ENCODE measurements at regions not wholly inside any gene's neighbourhood (a gene's known extent, or its start where the extent isn't known, plus 50 kb on each side); places are given as distances from the start of the nearest gene placed in this dataset.

DNA sequence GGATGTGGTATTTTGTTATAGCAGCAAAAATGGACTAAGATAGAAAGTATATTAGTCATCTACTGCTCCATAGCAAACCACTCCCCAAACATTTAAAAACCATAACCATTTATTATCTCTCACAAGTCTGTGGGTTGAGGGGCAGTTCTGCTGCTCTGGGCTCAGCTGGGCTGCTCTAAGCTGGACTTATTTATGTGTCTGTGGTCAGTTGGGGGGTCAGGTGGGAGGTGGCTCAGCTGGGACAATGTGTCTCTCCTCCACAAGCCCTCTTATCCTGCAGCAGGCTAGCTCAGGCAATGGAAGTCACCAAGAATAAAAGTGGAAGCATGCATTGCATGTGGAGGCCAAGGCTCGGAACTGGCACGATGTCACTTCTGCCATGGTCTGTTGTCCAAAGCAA is 226.1 kb upstream of the N4BP1 start:
- no peak for DNase-seq (ENCODE audit: low read depth in 2 of 2)

DNA sequence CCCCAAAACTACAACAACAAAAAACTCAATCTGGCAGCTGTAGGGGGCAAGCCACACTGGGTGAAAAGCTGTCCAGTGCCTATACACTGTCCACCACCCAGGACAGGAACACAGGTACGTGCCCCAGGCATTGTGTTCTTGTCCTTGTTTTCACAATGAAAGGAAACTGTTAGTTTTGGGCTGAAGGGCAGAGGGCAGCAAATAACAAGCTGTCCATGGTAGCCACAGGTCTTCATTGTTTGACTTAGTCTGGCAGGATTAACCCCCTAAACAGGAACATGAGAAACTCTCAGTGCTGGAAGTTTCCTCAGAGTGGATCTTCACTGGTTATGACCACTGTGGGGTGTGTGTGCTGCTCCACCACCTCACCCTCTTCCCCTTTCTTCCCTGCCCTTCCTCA is 224.6 kb upstream of the N4BP1 start:
- no peak for DNase-seq (ENCODE audit: low read depth in 2 of 2)

DNA sequence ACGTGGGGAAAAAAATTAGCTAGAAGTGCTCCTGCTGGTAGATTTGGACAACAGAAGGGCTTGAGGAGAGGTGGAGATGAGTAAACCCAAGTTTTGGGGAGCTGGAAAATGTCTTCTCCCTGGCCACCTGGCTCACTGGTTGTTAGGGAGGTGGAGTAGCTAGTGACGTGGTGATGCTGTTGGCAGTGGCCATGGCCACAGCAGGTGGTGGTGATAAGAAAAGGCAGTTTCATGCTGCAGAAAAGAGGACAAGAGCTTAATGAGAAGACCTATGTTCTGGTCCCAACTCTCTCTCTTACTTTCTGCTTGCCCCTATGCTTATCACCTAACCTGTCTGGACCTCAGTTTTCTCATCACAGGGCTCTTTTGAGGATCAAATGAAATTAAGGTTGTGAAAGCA is 223.5 kb upstream of the N4BP1 start:
- no peak for DNase-seq (ENCODE audit: low read depth in 2 of 2)

DNA sequence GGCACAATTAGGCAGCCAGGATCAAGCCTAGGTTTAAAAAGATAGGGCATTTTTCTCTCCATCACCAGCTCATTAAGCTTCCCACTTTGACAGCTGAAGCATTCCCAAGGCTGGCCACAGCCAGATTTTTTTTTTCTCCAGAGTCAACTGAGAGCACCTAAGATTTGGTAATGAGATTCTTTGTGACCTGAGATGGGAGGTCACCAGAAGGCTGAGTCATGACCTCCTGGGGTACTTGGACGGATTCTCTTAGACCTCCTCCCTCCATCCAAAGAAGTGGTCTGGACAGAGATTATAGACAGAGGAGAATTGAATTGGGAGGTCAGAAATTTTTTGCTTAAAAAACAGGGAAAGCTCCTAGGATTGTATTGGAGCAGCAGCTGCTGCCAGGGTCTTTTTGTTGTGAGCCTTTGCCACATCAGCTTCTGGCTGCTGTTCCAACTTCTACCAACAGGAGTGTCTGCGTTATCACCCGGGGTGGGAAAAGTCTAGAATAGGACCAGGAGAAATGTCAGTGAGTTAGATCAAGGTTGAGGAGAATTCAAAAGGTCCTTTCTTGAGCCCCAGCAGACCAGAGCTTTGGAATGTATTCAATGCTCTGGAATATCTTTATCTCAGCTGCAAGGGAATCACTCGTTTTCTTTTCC is 221.2 kb upstream of the N4BP1 start:
- no peak for DNase-seq (ENCODE audit: low read depth in 2 of 2)

DNA sequence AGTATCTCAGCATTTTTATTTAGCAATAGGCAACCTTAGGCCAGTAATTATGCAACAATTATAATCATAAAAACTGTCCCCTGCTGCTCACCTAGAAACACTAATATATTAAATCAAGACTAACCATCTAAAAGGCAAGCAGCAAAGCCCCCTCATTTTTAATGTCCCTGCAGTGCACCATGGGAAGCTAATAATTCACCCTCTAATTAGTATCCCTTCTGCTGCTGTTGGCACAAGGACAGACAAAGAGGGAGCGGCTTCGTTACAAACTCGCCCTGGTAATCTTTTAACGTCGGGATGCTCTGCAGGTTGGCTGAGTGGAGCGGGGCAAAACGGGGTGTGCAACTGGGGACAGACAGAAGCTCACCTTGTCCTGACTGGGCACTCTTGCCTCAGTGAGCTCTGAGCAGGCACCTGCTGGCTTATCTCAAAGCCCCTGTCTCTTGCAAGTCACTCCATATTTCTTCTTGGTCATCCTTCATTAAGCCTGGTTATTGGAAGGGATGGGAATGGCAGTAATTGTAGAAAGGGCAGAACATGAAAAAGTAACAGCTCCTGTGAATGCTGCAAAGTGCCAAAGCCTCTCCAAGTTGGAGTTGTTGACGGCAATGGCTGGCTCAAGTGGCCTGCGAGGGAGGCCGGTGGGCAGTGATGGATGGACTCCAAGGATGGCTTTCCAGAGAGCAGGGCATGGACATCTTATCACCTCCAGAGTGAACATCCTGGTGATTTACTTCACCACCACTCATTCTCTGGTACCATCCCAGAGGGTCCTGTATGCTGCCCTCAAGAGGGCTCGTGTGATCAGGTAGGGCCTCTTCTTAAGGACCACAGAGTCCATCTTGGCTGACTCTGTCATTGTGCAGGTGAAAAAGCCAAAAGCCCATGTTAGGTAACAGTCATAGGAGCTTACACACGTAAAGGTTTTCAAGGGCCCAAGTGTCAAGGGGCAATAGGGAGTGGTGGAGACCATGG is 219.6 kb upstream of the N4BP1 start:
- no peak for DNase-seq (ENCODE audit: low read depth in 2 of 2)

DNA sequence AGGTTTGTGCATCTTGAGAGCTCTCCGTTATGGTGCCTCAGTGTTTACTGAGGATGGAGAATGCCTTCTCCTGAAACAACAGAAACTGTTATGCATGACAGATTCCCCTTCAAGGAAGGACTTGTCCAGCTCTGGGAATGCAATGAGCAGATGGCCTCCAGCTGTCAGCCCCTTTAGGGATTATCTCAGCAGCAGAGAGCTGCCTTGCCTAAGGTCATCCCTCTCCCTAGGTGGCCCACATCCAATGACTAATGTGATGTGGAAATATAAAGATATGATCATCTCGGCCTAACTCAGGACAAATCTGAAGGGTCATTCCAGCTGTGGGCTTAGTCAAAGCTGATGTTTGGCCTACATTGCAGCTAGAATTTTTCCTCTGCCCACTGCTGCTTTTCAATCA is 214.3 kb upstream of the N4BP1 start:
- no peak for DNase-seq (ENCODE audit: low read depth in 2 of 2)

DNA sequence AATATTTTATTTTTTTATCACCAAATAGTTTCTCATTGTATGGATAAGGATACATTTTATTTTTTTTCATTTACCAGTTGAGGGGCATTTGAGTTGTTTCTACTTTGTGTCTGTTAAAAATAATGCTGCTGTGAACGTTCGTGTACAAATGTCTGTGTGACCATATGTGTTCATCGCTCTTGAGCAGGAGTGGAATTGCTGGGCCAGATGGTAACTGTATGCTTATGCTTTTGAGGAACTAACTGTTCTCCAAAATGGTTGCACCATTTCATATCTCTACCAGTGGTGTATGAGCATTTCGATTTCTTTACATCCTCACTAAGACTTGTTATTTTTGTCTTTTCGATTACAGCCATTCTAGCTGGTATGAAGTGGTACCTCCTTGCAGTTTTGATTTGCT is 212.5 kb upstream of the N4BP1 start:
- DNase-seq (ENCODE audit: low read depth in 2 of 2) = no peak

DNA sequence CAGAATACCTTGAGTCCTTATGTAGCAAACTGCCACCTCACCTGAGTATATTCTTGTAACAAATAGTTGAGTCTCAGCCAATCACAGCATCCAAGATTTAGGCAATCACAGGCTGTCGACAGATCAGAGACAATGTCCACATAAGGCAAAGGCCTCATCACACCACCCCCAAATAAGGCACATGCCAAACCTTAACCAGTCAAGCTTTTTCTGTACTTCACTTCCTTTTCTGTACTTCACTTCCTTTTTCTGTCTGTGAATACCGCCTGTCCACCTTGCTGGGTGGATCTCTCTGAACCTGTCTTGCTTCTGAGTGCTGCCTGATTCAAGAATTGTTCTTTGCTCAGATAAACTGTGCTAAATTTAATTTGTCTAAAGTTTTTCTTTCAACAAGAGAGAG is 210.4 kb upstream of the N4BP1 start:
- DNase-seq (ENCODE audit: low read depth in 2 of 2) = no peak

DNA sequence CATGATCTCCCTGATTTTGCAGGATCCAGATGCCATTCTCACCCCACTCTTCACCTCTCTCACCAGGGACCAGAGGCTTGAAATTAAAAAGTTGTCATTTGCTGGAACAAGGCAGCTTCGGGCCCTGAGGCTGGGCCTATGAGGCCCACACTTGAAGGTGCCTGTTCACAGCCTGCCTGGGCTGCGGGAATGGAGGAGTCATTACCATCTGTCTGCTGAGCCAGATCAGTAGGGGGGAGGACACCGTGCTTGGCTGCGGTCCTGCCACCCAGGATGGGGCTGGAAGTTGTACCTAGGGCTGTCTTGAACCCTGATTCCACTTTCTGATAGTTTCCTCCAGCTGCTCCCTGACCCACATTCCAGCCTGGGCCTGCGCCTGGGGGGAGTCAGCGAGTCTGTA is 208.3 kb upstream of the N4BP1 start:
- DNase-seq (ENCODE audit: low read depth in 2 of 2) = no peak

DNA sequence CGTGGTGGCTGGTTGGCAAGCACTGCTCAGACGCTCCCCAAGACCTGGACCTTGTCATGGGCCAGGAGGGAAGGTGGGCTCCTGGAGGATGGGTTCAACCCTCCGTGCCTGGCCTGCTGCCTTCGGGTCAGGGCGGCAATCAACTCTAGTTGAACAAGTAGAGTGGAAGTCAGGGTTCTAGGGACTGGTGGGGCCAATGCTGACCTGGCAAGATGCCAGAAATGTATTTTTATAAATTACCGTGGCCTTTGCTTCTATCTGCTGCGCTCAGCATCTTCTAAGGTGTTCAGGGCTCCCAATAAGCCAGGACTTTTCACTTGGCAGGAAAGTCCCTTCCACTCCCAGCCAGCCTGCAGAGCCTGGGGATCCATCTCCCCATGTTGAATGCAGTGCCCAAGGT is 207.1 kb upstream of the N4BP1 start:
- no peak for DNase-seq (ENCODE audit: low read depth in 2 of 2)

DNA sequence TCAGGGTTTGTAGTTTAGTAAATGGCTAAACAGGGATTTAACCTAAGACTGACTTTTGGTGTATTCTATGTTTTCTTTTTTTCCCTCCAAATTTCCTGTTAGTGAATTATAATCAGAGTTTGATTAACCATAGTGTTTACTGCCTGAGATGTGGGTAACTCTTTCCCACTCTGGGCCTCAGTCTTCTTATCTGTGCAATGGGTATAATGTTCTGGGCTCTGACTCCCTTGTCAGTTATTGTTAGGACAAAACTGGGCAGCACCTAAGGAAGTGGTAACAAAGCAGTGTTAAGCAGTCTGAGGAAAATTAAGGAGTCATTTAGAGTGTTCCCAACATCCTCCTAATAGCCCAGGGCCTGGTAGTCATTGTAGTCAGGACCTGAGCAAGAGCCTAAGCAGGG is 206.4 kb upstream of the N4BP1 start:
- DNase-seq (ENCODE audit: low read depth in 2 of 2) = no peak

DNA sequence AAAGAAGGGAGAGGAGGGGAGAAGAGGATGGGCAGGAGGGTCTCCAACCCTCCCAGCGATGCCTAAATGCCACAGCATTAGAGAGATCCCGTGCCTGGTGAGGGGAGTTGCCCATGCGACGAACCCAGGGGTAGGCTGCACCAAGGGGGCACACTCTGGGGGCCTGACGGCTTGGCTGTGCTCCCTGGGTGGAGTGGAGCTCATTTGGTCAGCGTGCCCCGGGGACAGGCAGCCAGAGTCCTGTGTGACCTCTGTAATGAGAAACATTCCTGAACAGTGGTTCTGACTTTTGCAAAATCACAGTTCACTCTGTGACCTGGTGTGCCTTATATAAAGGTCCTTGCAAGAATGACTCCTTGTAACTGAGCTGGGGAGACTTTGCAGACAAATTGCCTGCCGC is 205.0 kb upstream of the N4BP1 start:
- DNase-seq (ENCODE audit: low read depth in 2 of 2) = no peak

DNA sequence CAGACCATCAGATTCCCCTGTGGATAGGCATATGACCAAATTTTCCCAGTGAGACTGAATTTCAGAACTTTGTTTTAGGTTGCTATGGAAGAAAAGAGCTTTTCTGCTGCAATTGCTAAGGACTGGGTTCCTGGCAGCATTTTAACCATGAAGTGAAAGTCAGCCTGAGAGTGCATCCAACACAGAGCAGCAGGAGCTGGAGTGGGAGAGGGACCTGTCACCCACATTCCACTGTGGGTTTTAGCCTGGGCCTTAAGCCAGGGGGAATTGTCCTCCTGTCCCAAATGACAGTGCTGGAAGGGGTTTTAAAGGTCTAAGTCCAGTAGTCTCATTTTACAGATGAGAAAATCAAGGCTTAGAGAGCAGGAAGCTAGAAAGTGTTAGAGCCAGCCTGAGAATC is 203.5 kb upstream of the N4BP1 start:
- DNase-seq (ENCODE audit: low read depth in 2 of 2) = no peak

DNA sequence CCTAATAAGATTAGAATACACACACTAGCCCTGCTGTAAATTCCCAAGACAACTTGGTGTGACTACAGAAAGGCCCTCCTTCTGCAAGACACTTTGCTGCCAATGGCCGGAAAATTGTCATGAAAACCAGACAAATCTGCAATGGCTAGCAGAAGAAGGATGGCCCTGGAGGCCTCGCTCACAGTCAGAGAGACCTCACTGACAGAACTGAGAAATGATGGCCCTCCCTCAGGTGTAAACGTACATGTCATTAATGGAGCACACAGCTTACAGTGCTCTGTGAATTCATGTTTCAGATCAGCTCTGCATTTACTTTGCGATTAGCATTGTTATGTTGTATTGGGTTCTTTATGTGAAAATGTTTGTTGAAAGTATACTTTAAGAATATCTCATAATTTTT is 202.9 kb upstream of the N4BP1 start:
- no peak for DNase-seq (ENCODE audit: low read depth in 2 of 2)

DNA sequence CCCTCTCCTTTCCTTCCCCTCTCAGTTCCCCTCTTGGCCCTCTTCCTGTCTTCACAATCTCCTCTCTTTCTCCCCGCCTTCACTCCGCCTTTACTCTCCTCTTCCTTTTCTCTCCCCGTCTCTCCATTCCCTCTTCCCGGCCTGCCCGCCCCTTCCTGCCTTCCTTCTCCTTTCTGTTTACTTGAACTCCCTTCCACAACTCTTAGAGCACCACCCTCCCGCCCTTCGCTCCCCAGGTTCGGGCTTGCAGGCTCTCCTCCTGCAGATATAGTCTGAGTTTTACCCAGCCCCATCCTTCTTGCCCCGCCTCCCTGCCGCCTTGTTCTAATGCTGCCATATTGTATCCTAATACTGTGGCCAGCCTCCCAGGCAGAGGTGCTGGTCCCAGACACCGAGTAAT is 201.5 kb upstream of the N4BP1 start:
- DNase-seq (ENCODE audit: low read depth in 2 of 2) = no peak

DNA sequence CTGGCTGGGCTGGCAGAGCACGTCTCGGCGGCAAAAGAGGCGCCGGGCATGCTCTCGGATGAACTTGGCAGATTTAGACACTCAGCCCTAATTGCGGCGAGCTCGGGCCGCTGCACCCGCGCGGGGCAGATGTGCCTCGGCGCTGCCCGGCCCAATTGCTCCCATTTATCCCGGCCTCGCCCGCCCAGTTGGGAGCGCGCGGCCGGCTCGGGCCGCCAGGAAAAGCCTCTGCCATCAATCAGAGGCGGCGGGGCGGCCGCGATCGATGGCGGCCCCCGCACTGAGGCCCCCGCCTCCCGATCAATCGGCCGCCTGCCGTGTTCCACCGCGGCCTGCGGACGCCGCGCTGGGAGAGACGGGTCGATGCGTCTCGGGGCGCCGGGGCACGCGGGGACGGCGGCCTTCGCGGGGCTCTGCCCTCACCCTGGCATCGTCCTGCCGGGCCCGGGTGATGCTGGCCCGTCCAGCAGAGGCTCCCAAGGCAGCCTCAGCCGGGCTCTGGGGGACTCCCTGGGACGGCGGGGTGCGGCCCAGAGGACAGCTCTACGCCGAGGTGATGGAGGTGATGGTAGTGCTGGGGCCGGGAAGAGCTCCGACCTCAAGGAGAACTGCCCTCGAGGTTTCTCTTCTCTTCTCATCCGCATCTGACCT is 200.9 kb upstream of the N4BP1 start:
- no peak for DNase-seq (ENCODE audit: low read depth in 2 of 2)

DNA sequence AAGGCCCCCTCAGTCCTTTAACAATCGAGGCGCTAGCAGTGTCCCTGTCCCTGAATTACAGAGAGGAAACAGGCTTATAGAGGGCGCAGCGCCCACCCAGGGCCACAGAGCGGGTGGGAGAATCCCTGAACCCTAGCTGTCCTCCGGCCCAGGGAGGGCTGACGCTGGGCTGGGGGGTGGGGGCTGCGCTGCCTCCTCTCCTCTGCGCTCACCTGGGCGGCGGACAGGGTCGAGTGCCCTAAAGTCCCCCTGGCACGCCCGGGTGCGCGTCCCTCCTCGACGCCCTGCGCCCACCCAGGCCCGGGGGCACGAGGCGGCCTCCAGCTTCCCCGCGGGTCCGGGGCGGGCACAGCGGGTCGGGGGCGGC is 200.4 kb upstream of the N4BP1 start:
- DNase-seq (ENCODE audit: low read depth in 2 of 2) = no peak

DNA sequence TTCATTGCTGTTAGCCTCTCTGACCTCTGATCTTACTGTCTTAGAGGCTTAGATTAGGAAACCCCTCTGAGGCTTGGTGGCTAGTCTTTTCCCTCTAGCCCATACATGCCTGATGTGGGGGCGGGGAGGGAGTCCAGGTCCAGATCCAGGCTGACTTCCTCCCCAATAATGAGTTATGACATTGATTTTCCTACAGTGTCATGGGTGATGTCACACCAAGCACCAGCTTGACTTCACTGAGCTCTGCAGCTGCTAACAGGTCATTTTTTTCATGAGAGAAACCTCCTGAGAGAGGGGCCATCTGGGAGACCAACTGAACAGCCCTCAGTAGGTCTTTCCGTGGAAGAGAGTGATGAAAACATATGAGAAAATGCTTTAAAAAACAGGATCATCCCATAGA is 180.2 kb upstream of the N4BP1 start:
- no peak for DNase-seq (ENCODE audit: low read depth in 2 of 2)

DNA sequence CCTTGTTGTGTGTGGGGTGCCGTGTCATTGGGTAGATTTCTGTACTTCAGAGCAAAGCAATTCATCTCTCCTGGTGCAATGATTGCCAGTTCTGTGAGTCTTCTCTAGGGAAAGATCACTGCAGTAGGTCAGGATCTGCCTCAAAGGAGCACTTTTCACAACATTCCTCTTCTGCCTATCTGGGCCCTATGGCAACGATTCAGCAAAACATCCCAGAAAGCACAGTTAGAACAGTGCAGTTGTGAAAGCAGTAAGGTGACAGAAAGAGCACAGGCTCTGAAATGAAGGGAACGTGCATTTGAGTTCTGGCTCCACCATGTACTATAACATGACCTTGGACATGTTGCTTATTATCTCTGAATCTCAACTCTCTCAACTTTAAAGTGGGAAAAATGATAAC is 178.5 kb upstream of the N4BP1 start:
- no peak for DNase-seq (ENCODE audit: low read depth in 2 of 2)

DNA sequence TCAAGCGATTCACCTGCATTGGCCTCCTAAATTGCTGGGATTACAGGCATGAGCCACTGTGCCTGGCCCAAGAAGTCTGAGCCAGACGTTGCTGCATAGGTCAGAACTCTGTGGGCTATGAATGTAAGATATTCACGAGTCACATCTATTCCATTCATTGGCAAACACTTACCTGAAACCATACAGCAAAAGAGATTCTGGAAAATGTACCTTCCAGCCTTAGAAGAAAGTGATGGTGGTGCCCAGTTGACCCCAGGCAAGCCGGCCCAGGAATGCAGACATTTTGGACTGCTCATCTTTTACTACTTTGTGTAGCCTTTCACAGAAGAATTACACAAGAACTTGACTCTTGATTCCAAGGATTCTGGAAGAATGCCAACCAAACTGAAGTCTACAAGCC is 135.6 kb upstream of the N4BP1 start:
- no peak for DNase-seq (ENCODE audit: low read depth in 2 of 2)

DNA sequence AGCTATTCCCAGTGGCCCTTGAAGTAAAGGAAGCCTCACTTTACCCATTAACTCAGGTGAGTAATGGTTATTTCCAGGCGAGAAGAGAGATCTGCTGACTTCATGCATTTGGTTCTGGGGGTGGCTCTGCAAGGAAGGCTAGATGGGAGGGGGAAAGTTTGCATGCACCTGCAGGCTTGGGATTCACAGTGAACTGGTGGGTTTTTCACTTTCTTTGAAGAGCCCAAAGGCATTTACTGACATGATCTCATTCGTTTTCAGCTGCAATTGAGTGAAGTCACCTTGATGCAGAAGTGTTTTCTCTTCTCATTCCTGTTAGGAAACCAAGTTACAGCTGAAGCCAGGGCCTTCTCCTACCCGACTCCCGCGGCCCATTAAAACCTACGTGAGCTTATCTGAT is 131.0 kb upstream of the N4BP1 start:
- no peak for DNase-seq (ENCODE audit: low read depth in 2 of 2)

DNA sequence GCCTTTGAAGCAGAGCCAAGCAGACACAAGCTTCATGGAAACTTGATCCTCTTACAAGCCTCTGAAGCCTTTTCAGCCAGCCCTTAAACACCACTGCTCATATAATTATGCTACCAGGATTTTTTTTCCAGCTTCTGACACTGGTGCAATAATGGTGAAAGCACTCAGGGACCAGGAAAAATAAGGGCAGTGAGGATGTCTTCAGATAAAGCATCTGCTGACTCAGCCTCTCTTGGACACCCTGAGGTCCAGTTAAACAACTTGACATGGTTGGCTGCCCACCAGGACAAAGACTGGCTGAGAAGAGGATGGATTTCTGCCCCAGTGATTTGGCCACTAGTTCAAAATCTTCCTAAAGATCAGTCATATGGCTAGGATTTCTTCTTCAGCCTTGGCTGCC is 124.2 kb upstream of the N4BP1 start:
- no peak for DNase-seq (ENCODE audit: low read depth in 2 of 2)

DNA sequence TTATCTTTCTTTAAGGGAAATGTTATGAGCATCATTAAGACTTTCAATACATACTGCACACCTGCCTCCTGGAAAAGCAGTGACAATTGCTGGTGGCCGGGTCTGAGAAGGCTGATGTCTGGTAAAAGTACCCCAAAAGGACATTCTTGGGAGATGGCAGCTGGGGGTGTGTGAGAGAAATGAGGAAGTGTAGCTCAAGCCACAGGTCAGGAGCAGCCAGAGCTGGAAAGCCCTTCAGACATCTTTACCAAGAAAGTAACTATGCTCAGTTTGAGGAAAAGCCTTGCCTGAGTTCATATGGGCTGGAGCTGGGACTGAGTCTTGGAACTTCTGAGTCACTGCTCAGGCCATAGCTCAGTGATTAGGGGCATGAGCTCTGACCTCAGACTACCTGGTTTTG is 94.7 kb upstream of the N4BP1 start:
- no peak for DNase-seq (ENCODE audit: low read depth in 2 of 2)
